Ovary (tissue), 3 donors: ENCODE measurements at regions not wholly inside any gene's neighbourhood (a gene's known extent, or its start where the extent isn't known, plus 50 kb on each side); places are given as distances from the start of the nearest gene placed in this dataset.

Source experiments
- POLR2A ChIP-seq: fragments of 450-650 bp; IDR thresholded peaks from one replicate; pipeline ENCODE4 v1.6.1; 2017; ENCODE audit warnings: antibody characterized with exemption, mild to moderate bottlenecking, moderate library complexity
- TF ChIP-seq, protein P1 (sequence below), 3 donors: fragments of 450-650 bp in 2 of 3; fragments of 200-600 bp in 1 of 3; IDR thresholded peaks; one replicate each; pipeline versions ENCODE4 v1.5.1 to v1.8.0; 2016 to 2022; ENCODE audit warnings: antibody characterized with exemption in 3 of 3, mild to moderate bottlenecking in 1 of 3
- donor health status: DM: no; HTN: no; CAD: no.

DNA sequence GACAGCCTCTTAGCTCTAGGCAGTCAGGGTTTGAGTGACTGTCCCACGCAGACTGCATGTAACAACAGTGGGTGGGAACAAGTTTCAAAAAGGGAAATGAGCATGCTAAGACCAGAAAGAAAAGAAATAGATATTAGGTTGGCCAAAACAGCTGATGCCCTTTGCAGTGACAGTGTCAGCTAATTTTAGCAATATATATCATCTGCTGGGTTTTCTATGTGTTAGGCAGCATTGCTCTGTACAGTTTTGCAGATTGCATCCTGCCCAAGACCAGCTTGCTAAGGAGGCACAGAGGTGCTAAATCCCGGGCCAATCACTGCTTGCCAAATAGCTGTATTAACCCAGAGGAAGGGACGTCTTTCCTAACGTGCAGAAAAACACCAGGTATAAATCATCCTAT lies 541.9 kb upstream of the TBX3 start:
- TF ChIP-seq, protein P1, sequence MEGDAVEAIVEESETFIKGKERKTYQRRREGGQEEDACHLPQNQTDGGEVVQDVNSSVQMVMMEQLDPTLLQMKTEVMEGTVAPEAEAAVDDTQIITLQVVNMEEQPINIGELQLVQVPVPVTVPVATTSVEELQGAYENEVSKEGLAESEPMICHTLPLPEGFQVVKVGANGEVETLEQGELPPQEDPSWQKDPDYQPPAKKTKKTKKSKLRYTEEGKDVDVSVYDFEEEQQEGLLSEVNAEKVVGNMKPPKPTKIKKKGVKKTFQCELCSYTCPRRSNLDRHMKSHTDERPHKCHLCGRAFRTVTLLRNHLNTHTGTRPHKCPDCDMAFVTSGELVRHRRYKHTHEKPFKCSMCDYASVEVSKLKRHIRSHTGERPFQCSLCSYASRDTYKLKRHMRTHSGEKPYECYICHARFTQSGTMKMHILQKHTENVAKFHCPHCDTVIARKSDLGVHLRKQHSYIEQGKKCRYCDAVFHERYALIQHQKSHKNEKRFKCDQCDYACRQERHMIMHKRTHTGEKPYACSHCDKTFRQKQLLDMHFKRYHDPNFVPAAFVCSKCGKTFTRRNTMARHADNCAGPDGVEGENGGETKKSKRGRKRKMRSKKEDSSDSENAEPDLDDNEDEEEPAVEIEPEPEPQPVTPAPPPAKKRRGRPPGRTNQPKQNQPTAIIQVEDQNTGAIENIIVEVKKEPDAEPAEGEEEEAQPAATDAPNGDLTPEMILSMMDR (IDR thresholded peaks at IDR 0.05) = no peak
- TF ChIP-seq POLR2A = no peak
